Activated CD8-positive, alpha-beta T cell treated with anti-CD3 and anti-CD28 coated beads, Interleukin-2, amount 10 ng/mL, durations not matched to agents 7 days and 5 days (primary cell): ENCODE measurements at regions not wholly inside any gene's neighbourhood (a gene's known extent, or its start where the extent isn't known, plus 50 kb on each side); places are given as distances from the start of the nearest gene placed in this dataset.

Experiments
- ATAC-seq: fragments of 150-1000 bp; cut with Tn5 transposase; one replicate; pipeline ENCODE4 v1.10.0; 2021; ENCODE audit warnings: moderate library complexity
- CTCF ChIA-PET: fragments of 350-600 bp; sonication (Branson Sonifier 250); formaldehyde crosslinking; loops from one replicate; lab custom pipeline; 2021; ENCODE audit warnings: antibody characterized with exemption; lab: Charles Lee
- POLR2A ChIA-PET: fragments of 350-600 bp; sonication (Branson Sonifier 250); formaldehyde crosslinking; loops from one replicate; lab custom pipeline; 2021; ENCODE audit warnings: antibody characterized with exemption; lab: Charles Lee
- DNase-seq: peaks from one replicate; pipeline ENCODE4 v3.0.0-alpha.2; 2020
- H3K27ac Mint-ChIP-seq: one replicate; pipeline ENCODE4 v1.8.0; 2021; ENCODE audit warnings: mild to moderate bottlenecking, mixed read lengths
- H3K27me3 Mint-ChIP-seq: one replicate; pipeline ENCODE4 v1.8.0; 2021; ENCODE audit warnings: low read depth, mixed read lengths
- H3K36me3 Mint-ChIP-seq: one replicate; pipeline ENCODE4 v1.8.0; 2021; ENCODE audit warnings: low read depth, mixed read lengths
- H3K4me1 Mint-ChIP-seq: one replicate; pipeline ENCODE4 v1.8.0; 2021; ENCODE audit warnings: low read depth, mixed read lengths
- H3K4me3 Mint-ChIP-seq: one replicate; pipeline ENCODE4 v1.8.0; 2021; ENCODE audit warnings: mild to moderate bottlenecking, mixed read lengths
- H3K9me3 Mint-ChIP-seq: one replicate; pipeline ENCODE4 v1.8.0; 2022; ENCODE audit warnings: mixed read lengths; ENCODE audit not compliant: insufficient read depth

- Mint-ChIP-seq H3K4me1 (no peaks in the 10 kb centered on the region), H3K9me3 (no peaks in the 10 kb centered on the region), H3K36me3 (no peaks in the 10 kb centered on the region), H3K27me3 (no peaks in the 10 kb centered on the region), H3K27ac (no peak overlapping the region), H3K4me3 (no peak overlapping the region)
- CTCF ChIA-PET, result no interaction called here
- POLR2A ChIA-PET, result no interaction called here
- ATAC-seq, result no peak
- no peak for DNase-seq
Measured at GRCh38 chr5:92119110-92119509, 736.0 kb upstream of the ARRDC3 start.

DNA sequence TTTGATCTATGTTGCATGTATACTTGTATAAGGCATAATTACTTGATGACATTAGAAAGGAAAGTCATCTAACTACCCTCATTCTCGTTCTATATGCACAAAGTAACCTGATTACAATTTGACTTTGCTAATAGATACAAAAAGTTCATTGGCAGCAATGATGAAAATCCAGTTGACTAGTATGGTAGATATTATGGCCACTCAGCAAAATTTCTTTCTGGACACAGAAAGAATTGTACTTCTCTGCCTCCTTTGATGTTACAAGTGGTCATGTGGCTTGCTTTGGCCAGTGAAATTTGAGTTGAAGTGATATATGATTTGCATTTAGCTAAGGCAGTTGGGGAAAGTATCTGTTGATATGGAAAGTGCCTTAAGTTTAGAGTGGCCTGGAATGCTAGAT lies 723.7 kb upstream of the ARRDC3 start:
- CTCF ChIA-PET, result no interaction called here

GRCh38 chr5:92104126-92104525 lies 721.0 kb upstream of the ARRDC3 start:
- POLR2A ChIA-PET, result no interaction called here
- Mint-ChIP-seq H3K9me3 (no peaks in the 10 kb centered on the region), H3K27ac (no peak overlapping the region), H3K27me3 (no peaks in the 10 kb centered on the region), H3K4me1 (no peaks in the 10 kb centered on the region), H3K4me3 (no peak overlapping the region), H3K36me3 (no peaks in the 10 kb centered on the region)
- no peak for ATAC-seq
- DNase-seq, result no peak
- CTCF ChIA-PET, result no interaction called here

More for the DNA sequence above, 723.7 kb upstream of the ARRDC3 start:
- DNase-seq, result no peak
- H3K36me3 Mint-ChIP-seq, result no peaks in the 10 kb centered on the region
- H3K27me3 Mint-ChIP-seq, result no peaks in the 10 kb centered on the region
- POLR2A ChIA-PET, result no interaction called here
- ATAC-seq, result no peak
- H3K4me3 Mint-ChIP-seq, result no peak overlapping the region
- H3K9me3 Mint-ChIP-seq, result no peaks in the 10 kb centered on the region
- H3K4me1 Mint-ChIP-seq, result no peaks in the 10 kb centered on the region
- no peak overlapping the region for H3K27ac Mint-ChIP-seq

DNA sequence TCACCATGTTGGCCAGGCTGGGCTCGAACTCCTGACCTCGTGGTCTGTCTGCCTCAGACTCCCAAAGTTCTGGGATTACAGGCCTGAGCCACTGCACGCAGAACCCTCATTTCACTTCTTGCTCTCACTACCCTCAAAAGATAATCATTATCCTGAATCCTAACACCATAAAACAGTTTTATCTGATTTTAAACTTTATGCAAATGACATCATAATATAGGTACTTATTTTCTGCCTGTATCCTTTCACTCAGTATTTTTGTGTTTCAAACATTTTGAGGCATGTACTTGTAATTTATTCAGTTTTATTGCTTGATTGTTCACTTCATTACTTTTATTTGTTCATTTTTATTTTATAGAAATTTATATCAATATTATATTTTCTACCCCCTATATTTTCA lies 719.2 kb upstream of the ARRDC3 start:
- Mint-ChIP-seq H3K4me1 (no peaks in the 10 kb centered on the region), H3K4me3 (no peak overlapping the region), H3K9me3 (no peaks in the 10 kb centered on the region), H3K27me3 (no peaks in the 10 kb centered on the region), H3K27ac (no peak overlapping the region), H3K36me3 (no peaks in the 10 kb centered on the region)
- ChIA-PET CTCF (no interaction called here), POLR2A (no interaction called here)
- no peak for ATAC-seq
- DNase-seq, result no peak

- ChIA-PET CTCF (no interaction called here), POLR2A (no interaction called here)
- Mint-ChIP-seq H3K4me1 (no peaks in the 10 kb centered on the region), H3K27me3 (no peaks in the 10 kb centered on the region), H3K9me3 (no peaks in the 10 kb centered on the region), H3K27ac (no peak overlapping the region), H3K4me3 (no peak overlapping the region), H3K36me3 (no peaks in the 10 kb centered on the region)
- no peak for DNase-seq
- ATAC-seq, result no peak
Measured at GRCh38 chr5:92092239-92092638, 709.1 kb upstream of the ARRDC3 start.

DNA sequence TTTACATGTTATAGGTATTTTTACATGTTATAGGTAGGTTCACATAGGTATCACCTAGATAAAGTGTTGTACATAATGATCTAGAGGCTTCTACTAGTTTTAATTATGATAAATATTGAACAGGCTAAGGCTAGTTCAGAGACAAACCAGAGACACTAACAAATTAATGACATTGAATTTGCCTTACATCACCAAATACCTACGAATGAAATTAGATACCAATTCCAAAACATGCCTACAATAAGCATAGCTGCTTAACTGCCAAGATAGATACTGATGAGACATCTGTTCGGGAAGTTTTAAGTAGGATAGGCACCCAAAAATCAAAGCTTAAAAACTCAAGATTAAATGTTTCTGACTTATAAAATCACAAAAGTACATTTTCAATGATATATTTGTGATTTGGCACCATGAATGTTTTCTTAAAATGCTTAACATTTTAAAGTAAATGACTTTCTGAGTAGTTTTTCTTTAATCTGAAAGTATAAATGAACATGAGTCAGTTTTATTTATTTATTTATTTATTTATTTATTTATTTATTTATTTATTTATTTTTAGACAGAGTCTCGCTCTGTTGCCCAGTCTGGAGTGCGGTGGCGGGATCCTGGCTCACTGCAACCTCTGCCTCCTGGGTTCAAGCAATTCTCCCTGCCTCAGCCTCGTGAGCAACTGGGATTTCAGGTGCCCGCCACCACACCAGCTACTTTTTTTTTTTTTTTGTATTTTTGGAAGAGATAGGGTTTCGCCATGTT lies 703.1 kb upstream of the ARRDC3 start:
- POLR2A ChIA-PET, result no interaction called here
- no peaks in the 10 kb centered on the region for H3K36me3 Mint-ChIP-seq
- CTCF ChIA-PET, result no interaction called here
- H3K4me3 Mint-ChIP-seq, result no peak overlapping the region
- H3K27me3 Mint-ChIP-seq, result no peaks in the 10 kb centered on the region
- no peak for ATAC-seq
- no peak for DNase-seq
- H3K9me3 Mint-ChIP-seq, result peaks cover 5% of the 10 kb centered on the region
- no peak overlapping the region for H3K27ac Mint-ChIP-seq
- no peaks in the 10 kb centered on the region for H3K4me1 Mint-ChIP-seq

- POLR2A ChIA-PET, result no interaction called here
- H3K36me3 Mint-ChIP-seq, result no peaks in the 10 kb centered on the region
- H3K4me3 Mint-ChIP-seq, result no peak overlapping the region
Measured at GRCh38 chr5:92081958-92082712, 699.0 kb upstream of the ARRDC3 start.

DNA sequence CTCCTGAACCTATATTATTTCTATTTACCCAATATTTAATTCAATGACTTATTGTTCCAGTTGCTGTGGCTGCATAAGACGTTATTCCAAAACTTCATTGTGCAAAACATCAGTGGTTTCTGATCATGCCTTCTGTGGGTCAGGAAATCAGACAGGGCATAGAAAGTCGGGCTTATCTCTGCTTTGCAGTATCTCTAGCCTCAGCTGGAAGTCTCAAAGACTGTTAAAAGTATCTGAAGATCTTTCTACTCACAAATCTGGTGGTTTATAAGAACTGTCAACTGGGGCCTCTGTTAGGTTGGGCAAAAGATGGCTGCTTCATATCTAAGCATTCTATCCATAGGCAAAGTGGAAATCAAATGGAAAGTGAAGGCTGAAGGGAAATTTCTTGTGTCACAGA lies 687.7 kb upstream of the ARRDC3 start:
- no peak overlapping the region for H3K27ac Mint-ChIP-seq
- ChIA-PET CTCF (no interaction called here), POLR2A (no interaction called here)
- no peaks in the 10 kb centered on the region for H3K9me3 Mint-ChIP-seq
- DNase-seq (no peak), ATAC-seq (no peak)
- H3K4me3 Mint-ChIP-seq, result no peak overlapping the region
- H3K36me3 Mint-ChIP-seq, result no peaks in the 10 kb centered on the region
- H3K27me3 Mint-ChIP-seq, result no peaks in the 10 kb centered on the region
- no peaks in the 10 kb centered on the region for H3K4me1 Mint-ChIP-seq

More at GRCh38 chr5:92081958-92082712, 699.0 kb upstream of the ARRDC3 start:
- no peak for DNase-seq
- Mint-ChIP-seq H3K9me3 (peaks cover 5% of the 10 kb centered on the region), H3K4me1 (no peaks in the 10 kb centered on the region), H3K27ac (no peak overlapping the region), H3K27me3 (no peaks in the 10 kb centered on the region)
- ATAC-seq, result no peak
- CTCF ChIA-PET, result no interaction called here

DNA sequence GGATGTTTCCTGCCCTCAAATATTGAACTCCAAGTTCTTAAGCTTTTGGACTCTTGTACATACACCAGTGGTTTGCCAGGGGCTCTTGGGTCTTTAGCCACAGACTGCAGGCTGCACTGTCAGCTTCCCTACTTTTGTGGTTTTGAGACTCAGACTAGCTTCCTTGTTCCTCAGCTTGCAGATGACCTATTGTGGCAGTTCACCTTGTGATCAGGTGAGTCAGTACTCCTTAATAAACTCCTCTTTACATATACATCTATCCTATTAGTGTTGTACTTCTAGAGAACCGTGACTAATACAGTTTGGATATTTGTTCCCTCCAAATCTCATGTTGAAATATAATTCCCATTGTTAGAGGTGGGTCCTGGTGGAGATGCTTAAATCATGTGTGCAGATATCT lies 681.9 kb upstream of the ARRDC3 start:
- Mint-ChIP-seq H3K27me3 (no peaks in the 10 kb centered on the region), H3K4me1 (no peaks in the 10 kb centered on the region), H3K4me3 (no peak overlapping the region), H3K9me3 (peaks cover 4% of the 10 kb centered on the region), H3K36me3 (no peaks in the 10 kb centered on the region), H3K27ac (no peak overlapping the region)
- ChIA-PET POLR2A (no interaction called here), CTCF (no interaction called here)
- DNase-seq, result no peak
- no peak for ATAC-seq

DNA sequence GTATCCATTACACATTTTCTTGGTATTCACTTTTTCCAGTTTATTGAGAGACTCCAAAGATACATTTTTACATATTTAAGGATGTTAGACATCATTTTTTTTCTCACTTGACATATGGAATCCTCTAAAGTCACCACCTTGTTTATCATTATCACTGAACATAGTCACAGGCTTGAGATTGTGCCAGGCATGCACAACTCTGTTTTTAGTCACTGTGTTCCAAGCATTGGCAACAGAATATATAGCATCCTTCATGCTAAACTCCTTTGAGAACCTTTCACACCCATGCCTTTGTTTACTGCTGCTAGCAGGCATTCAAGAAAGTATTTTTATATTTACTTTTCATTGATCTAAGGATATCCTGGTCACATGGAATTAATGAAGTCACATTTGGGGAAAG lies 668.6 kb upstream of the ARRDC3 start:
- no peak for DNase-seq
- Mint-ChIP-seq H3K36me3 (no peaks in the 10 kb centered on the region), H3K4me3 (no peak overlapping the region)

DNA sequence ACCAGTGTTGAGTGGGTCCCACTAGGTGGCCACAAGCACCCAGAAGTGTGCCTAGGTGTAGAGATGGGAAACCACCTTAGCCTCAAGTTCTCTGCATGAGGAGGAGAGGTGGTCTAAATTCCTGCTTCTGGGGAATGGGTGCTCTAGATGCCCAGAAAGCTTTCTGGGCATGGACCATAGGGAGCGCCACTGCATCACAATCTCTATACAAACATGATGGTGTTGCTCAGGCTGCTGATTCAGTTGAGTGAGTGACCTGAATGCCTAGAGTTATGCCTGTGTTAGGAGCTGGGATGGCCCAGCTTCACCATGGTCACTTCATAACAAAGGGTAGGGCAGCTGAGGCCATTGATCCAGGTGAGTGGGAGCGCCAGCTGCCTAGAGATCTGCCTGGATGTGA lies 667.9 kb upstream of the ARRDC3 start:
- POLR2A ChIA-PET, result no interaction called here
- H3K27ac Mint-ChIP-seq, result no peak overlapping the region
- H3K27me3 Mint-ChIP-seq, result no peaks in the 10 kb centered on the region
- H3K4me1 Mint-ChIP-seq, result no peaks in the 10 kb centered on the region
- CTCF ChIA-PET, result no interaction called here
- H3K36me3 Mint-ChIP-seq, result no peaks in the 10 kb centered on the region
- H3K4me3 Mint-ChIP-seq, result no peak overlapping the region
- DNase-seq (no peak), ATAC-seq (no peak)
- no peaks in the 10 kb centered on the region for H3K9me3 Mint-ChIP-seq

More for the DNA sequence above, 668.6 kb upstream of the ARRDC3 start:
- Mint-ChIP-seq H3K27ac (no peak overlapping the region), H3K27me3 (no peaks in the 10 kb centered on the region), H3K9me3 (no peaks in the 10 kb centered on the region), H3K4me1 (no peaks in the 10 kb centered on the region)
- no peak for ATAC-seq
- ChIA-PET POLR2A (no interaction called here), CTCF (no interaction called here)

GRCh38 chr5:92041911-92042660 lies 659.0 kb upstream of the ARRDC3 start:
- CTCF ChIA-PET, result no interaction called here

More at GRCh38 chr5:92041911-92042660, 659.0 kb upstream of the ARRDC3 start:
- no peak overlapping the region for H3K4me3 Mint-ChIP-seq
- ATAC-seq (no peak), DNase-seq (no peak)
- no peak overlapping the region for H3K27ac Mint-ChIP-seq
- no peaks in the 10 kb centered on the region for H3K27me3 Mint-ChIP-seq
- no peaks in the 10 kb centered on the region for H3K9me3 Mint-ChIP-seq
- POLR2A ChIA-PET, result no interaction called here
- H3K36me3 Mint-ChIP-seq, result no peaks in the 10 kb centered on the region
- H3K4me1 Mint-ChIP-seq, result no peaks in the 10 kb centered on the region
